ENCODE measurements at regions not wholly inside any gene's neighbourhood (a gene's known extent, or its start where the extent isn't known, plus 50 kb on each side); places are given as distances from the start of the nearest gene placed in this dataset.

- no peaks in the 10 kb centered on the region for H3K27me3 ChIP-seq (ENCODE audit: control insufficient read depth, low read length)
Observed at GRCh38 chr5:13325765-13326164, 618.7 kb downstream of the DNAH5 start.

GRCh38 chr5:13322769-13323168, 621.7 kb downstream of the DNAH5 start:
- Histone ChIP-seq H3K79me2 (ENCODE audit: control insufficient read depth, low read length) (no peaks in the 10 kb centered on the region), H3K27ac (ENCODE audit: low read depth, low read length) (no peak overlapping the region), H3K9me3 (ENCODE audit: control insufficient read depth, insufficient read depth, low read length) (no peaks in the 10 kb centered on the region), H3K27me3 (ENCODE audit: control insufficient read depth, low read length) (no peaks in the 10 kb centered on the region), H3K4me2 (ENCODE audit: low read length) (no peak overlapping the region), H3K4me3 (ENCODE audit: low read length) (no peak overlapping the region), H3K9me2 (replicated peaks; ENCODE audit: control insufficient read depth, low read length) (no peaks in the 10 kb centered on the region), H4K20me1 (ENCODE audit: control insufficient read depth, insufficient read depth, low read depth, low read length) (no peaks in the 10 kb centered on the region), H3K36me3 (ENCODE audit: control insufficient read depth, low read length) (no peaks in the 10 kb centered on the region), H3F3A (ENCODE audit: control insufficient read depth, insufficient read depth) (no peaks in the 10 kb centered on the region), H3K4me1 (ENCODE audit: control insufficient read depth, low read length) (no peaks in the 10 kb centered on the region)
- no peak for TF ChIP-seq EZH2phosphoT487 (IDR thresholded peaks at IDR 0.05; ENCODE audit: borderline replicate concordance, low read length)
- TF ChIP-seq CTCF (IDR thresholded peaks at IDR 0.05; ENCODE audit: low read depth, low read length, poor library complexity, severe bottlenecking) = no peak

More at GRCh38 chr5:13325765-13326164, 618.7 kb downstream of the DNAH5 start:
- H3K9me2 ChIP-seq (replicated peaks; ENCODE audit: control insufficient read depth, low read length) = no peaks in the 10 kb centered on the region
- no peaks in the 10 kb centered on the region for H3K4me1 ChIP-seq (ENCODE audit: control insufficient read depth, low read length)
- no peaks in the 10 kb centered on the region for H4K20me1 ChIP-seq (ENCODE audit: control insufficient read depth, insufficient read depth, low read depth, low read length)
- H3K9me3 ChIP-seq (ENCODE audit: control insufficient read depth, insufficient read depth, low read length) = no peaks in the 10 kb centered on the region
- H3K4me2 ChIP-seq (ENCODE audit: low read length) = no peak overlapping the region
- no peak for TF ChIP-seq EZH2phosphoT487 (IDR thresholded peaks at IDR 0.05; ENCODE audit: borderline replicate concordance, low read length)
- no peak for TF ChIP-seq CTCF (IDR thresholded peaks at IDR 0.05; ENCODE audit: low read depth, low read length, poor library complexity, severe bottlenecking)
- no peaks in the 10 kb centered on the region for H3K36me3 ChIP-seq (ENCODE audit: control insufficient read depth, low read length)
- no peak overlapping the region for H3K27ac ChIP-seq (ENCODE audit: low read depth, low read length)
- no peak overlapping the region for H3K4me3 ChIP-seq (ENCODE audit: low read length)
- H3K79me2 ChIP-seq (ENCODE audit: control insufficient read depth, low read length) = no peaks in the 10 kb centered on the region
- no peaks in the 10 kb centered on the region for H3F3A ChIP-seq (ENCODE audit: control insufficient read depth, insufficient read depth)

- no peak for TF ChIP-seq CTCF (IDR thresholded peaks at IDR 0.05; ENCODE audit: low read depth, low read length, poor library complexity, severe bottlenecking)
- no peak for TF ChIP-seq EZH2phosphoT487 (IDR thresholded peaks at IDR 0.05; ENCODE audit: borderline replicate concordance, low read length)
- Histone ChIP-seq H3K4me2 (ENCODE audit: low read length) (no peak overlapping the region), H3K4me3 (ENCODE audit: low read length) (no peak overlapping the region), H3K36me3 (ENCODE audit: control insufficient read depth, low read length) (no peaks in the 10 kb centered on the region), H3K9me2 (replicated peaks; ENCODE audit: control insufficient read depth, low read length) (no peaks in the 10 kb centered on the region), H3K4me1 (ENCODE audit: control insufficient read depth, low read length) (no peaks in the 10 kb centered on the region), H3K27me3 (ENCODE audit: control insufficient read depth, low read length) (no peaks in the 10 kb centered on the region), H3K9me3 (ENCODE audit: control insufficient read depth, insufficient read depth, low read length) (no peaks in the 10 kb centered on the region), H3K27ac (ENCODE audit: low read depth, low read length) (no peak overlapping the region), H3K79me2 (ENCODE audit: control insufficient read depth, low read length) (no peaks in the 10 kb centered on the region), H4K20me1 (ENCODE audit: control insufficient read depth, insufficient read depth, low read depth, low read length) (no peaks in the 10 kb centered on the region), H3F3A (ENCODE audit: control insufficient read depth, insufficient read depth) (no peaks in the 10 kb centered on the region)
Observed at GRCh38 chr5:13317654-13318053, 626.8 kb downstream of the DNAH5 start.

- no peak for TF ChIP-seq EZH2phosphoT487 (IDR thresholded peaks at IDR 0.05; ENCODE audit: borderline replicate concordance, low read length)
- no peak for TF ChIP-seq CTCF (IDR thresholded peaks at IDR 0.05; ENCODE audit: low read depth, low read length, poor library complexity, severe bottlenecking)
- H3K79me2 ChIP-seq (ENCODE audit: control insufficient read depth, low read length) = no peaks in the 10 kb centered on the region
Observed at GRCh38 chr5:13316176-13316575, 628.3 kb downstream of the DNAH5 start.

More at GRCh38 chr5:13316176-13316575, 628.3 kb downstream of the DNAH5 start:
- Histone ChIP-seq H3K27me3 (ENCODE audit: control insufficient read depth, low read length) (no peaks in the 10 kb centered on the region), H3K36me3 (ENCODE audit: control insufficient read depth, low read length) (no peaks in the 10 kb centered on the region), H3K4me2 (ENCODE audit: low read length) (no peak overlapping the region), H3K27ac (ENCODE audit: low read depth, low read length) (no peak overlapping the region), H3K9me2 (replicated peaks; ENCODE audit: control insufficient read depth, low read length) (no peaks in the 10 kb centered on the region), H3K4me1 (ENCODE audit: control insufficient read depth, low read length) (no peaks in the 10 kb centered on the region), H3K9me3 (ENCODE audit: control insufficient read depth, insufficient read depth, low read length) (no peaks in the 10 kb centered on the region), H3F3A (ENCODE audit: control insufficient read depth, insufficient read depth) (no peaks in the 10 kb centered on the region), H3K4me3 (ENCODE audit: low read length) (no peak overlapping the region), H4K20me1 (ENCODE audit: control insufficient read depth, insufficient read depth, low read depth, low read length) (no peaks in the 10 kb centered on the region)

All from DOHH2 (cell line).